ENCODE measurements at regions not wholly inside any gene's neighbourhood (a gene's known extent, or its start where the extent isn't known, plus 50 kb on each side); places are given as distances from the start of the nearest gene placed in this dataset.
"Not testable (repeated sequence)": the region's sequence is repeated elsewhere in the genome, so short reads cannot be mapped to it uniquely, and the experiment has no call there.

DNA sequence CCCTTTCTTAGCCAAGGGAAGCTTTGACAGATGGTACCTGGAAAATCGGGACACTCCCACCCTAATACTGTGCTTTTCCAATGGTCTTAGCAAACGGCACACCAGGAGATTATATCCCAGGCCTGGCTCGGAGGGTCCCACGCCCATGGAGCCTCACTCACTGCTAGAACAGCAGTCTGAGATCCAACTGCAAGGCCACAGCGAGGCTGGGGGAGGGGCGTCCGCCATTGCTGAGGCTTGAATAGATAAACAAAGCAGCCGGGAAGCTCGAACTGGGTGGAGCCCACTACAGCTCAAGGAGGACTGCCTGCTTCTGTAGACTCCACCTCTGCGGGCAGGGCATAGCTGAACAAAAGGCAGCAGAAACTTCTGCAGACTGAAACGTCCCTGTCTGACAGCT lies 225.6 kb upstream of the EDNRA start:
- DNase-seq: not testable (repeated sequence)

- not testable (repeated sequence) for DNase-seq
These were observed 221.6 kb upstream of the EDNRA start for GRCh38 chr4:147259271-147259670.

DNA sequence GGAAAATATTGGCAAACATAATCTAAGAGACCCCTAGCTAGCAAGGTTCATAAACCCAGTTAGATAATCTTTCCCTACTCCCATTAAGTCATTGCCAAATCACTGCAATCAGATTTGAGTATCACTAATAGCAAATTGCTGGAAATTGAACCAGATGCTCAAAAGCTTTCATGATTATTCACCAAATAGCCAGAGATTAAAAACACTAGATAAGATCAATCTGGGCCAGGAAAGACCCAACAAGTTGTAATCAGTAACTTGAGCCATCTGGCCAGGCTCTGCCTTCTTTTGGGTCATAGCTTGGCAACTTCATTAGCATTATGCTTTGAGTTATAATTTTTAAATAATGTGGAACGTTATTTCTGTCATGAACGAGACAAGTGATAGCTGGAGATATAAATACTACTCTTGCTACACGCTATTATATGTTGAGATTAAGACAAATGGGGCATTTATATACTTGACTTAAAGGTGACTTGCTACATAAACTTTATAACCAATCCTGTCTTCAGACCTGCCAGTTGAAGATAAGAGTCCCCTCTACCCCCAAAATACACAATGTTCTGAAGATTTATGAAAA lies 196.6 kb upstream of the EDNRA start:
- no peak for DNase-seq

- DNase-seq: no peak
These were observed 196.0 kb upstream of the EDNRA start for GRCh38 chr4:147284935-147285334.

- DNase-seq: no peak
These were observed 195.1 kb upstream of the EDNRA start for GRCh38 chr4:147285751-147286150.

GRCh38 chr4:147286846-147287587 lies 193.9 kb upstream of the EDNRA start:
- no peak for DNase-seq

DNA sequence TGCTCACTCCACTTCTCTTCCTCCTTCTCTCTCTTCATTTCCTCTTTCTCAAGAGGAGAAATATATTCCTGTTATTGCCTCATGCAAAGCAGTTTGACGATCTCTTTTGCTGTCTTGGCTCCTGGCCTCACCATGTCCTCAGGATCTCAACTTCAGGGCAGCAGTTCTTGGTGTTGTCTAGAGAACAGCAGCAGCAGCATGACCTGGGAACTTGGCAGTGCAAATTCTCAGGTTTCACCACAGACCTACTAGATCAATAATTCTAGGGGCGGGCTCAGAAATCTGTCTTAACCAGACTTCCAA lies 193.4 kb upstream of the EDNRA start:
- DNase-seq: no peak

DNA sequence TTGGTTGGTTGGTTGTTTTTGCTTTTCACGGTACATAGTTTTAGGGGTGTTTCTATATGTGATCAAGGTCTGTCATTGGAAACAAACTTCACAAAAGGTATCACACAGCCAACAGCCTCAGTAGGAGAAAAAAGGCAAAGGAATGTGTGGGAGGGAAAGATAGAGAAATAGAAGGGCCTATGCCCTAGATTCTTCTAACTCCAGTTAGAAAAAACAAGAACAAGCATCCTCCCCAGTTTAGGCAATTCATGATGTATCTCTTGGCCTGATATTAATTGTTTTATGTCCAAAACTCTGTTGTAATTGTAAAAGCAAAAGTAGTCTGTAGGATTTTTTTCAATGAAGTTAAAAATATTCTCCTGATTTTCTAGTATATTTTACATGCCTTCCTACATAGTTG lies 192.4 kb upstream of the EDNRA start:
- no peak for DNase-seq

- no peak for DNase-seq
These were observed 191.7 kb upstream of the EDNRA start for GRCh38 chr4:147289181-147289580.

- DNase-seq: not testable (repeated sequence)
These were observed 188.1 kb upstream of the EDNRA start for GRCh38 chr4:147292604-147293313.

GRCh38 chr4:147293314-147293677 lies 187.6 kb upstream of the EDNRA start:
- not testable (repeated sequence) for DNase-seq

GRCh38 chr4:147299205-147299604 lies 181.7 kb upstream of the EDNRA start:
- no peak for DNase-seq

GRCh38 chr4:147303174-147303872 lies 177.6 kb upstream of the EDNRA start:
- DNase-seq: no peak

DNA sequence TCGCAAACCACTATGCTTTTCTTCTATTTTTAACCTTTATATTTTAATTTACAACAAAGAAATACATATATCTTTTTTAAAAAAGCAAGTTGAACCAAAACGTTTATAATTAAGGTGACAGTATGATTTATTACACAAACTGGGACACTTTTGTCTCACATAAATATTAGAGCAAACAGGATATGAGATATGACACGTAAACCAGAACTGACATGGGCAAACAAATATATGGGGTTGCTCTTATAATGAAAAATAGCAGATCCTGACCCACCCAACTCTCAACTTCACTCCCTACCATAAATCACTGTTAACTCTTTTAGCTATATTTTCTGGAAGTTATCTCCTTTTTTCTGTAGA lies 177.0 kb upstream of the EDNRA start:
- DNase-seq: no peak

DNA sequence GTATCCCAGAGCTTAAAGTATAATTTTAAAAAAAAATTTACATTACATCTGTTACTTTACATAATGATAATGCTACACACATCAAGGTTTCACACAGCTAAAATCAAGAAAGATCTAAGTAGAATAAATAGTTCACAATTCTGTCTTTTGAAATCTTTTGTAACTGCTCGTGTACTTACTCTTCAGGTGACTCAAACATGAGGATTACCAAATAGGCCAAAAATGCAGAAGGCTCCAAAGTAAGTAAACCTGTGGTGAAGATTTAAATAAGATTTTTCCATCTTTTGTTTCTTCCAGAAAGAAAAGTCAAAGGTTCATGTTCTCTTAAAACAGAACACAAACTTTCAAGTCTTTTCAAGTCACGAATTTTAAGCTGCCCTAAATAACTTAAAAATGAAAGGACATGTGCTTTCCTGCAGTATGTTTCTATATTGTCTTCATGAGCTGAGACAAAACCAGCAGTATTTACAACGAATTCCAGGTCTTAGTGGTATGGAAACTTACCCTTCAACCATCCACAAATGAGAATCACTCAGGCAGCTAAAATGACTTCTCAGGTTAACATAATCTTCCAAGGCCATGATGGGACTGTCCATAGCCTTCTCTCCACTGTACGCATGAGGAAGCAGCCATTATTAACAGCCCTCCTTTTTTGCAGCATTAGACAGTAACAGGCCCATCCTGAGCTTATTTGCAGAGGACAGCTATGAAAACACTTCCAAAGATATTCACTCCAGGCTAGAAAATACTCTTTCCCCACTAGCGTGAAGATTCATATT lies 172.8 kb upstream of the EDNRA start:
- no peak for DNase-seq

DNA sequence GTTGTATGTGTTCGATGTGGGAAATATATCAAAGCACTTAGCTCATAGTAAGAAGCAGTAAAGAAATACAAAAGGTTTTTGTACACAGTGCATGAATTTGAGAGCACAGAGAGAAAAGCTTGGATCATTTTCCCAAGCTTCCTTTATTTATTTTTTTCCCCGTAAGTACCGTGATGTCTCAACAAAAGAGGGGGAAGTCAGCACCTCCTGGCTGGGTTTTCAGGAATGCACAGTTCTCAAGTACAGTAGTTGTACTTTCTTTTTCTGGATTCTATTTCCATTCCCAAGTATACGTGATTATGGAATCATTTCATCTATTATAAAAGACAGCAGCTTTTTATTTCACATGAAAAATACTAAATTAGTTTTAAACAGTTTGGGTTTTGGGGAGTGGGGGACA lies 171.5 kb upstream of the EDNRA start:
- DNase-seq: no peak

- no peak for DNase-seq
These were observed 170.6 kb upstream of the EDNRA start for GRCh38 chr4:147310312-147310711.

DNA sequence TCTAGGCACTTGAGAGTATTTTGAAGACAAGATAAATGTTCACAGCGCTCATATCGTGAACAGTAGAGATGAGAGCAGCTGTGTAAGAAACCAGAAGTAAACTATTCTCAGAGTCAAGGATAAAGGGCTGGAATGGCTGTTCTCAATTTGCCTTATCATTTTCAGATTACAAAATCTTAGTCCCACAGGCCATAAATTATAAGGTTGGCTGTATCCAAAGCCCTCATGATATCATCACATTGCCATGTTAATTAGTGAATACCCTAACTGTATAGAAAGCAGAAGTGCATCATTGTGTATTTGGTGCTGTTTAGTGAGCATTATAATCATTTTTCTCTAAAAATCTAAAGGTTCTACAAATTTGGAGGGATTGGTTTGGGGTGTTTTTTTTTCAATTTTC lies 168.9 kb upstream of the EDNRA start:
- DNase-seq: no peak

DNA sequence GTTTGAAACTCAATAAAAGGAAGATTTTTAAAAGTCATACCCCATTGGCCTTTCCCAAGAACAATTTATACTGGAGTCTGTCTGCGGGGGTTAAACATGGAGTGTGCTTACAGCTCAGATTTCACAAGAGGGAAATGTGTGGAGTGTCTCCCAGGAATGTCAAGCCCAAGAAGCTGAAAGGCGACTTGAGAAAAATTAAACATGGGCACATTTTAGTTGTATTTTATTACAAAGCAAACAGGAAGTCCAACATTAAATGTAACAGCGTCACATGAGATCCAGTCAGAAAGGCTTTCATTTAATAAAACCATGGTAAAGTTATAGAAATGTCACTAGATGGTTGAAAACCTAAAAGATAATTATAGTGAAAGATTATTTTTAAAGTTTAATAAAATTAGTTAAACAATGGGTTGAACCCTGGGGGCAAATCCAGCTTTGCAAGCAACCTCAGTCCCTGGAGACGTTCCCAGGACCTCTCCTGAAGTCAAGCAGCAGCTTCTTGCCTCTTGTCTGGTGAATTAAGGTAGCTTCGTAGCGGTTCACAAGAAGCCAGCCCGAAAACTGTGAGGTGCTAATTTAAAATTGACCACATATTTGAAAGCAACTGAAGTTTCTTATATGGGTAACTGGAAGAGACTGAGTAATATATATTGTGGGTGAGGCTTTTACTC lies 168.4 kb upstream of the EDNRA start:
- DNase-seq: no peak

GRCh38 chr4:147313108-147313507 lies 167.8 kb upstream of the EDNRA start:
- DNase-seq: no peak

DNA sequence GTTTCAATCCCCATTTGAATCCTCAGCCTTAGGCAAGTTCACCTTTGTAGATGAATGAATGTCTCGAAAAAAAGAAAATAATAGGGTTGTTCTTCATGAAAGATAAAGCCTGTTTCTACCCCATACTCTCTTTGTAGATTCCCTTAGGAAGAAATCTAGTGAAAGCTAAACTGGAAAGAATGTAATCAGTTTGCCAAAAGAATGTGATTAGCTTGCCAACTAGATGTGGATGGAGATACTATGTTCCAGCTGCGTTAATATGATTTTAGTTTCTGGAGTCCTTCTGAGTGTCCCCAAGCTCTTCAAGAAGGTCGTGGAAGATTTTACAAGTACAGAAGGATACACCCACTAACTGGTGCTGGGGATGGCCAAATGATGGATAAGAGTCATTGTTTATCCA lies 162.3 kb upstream of the EDNRA start:
- DNase-seq: no peak

- DNase-seq: no peak
These were observed 155.3 kb upstream of the EDNRA start for GRCh38 chr4:147325571-147325981.

GRCh38 chr4:147326591-147326990 lies 154.3 kb upstream of the EDNRA start:
- no peak for DNase-seq
